Transverse colon (tissue), 4 donors: ENCODE measurements at regions not wholly inside any gene's neighbourhood (a gene's known extent, or its start where the extent isn't known, plus 50 kb on each side); places are given as distances from the start of the nearest gene placed in this dataset.

Experiments
- DNase-seq: peaks from one replicate; pipeline ENCODE4 v3.0.0-alpha.2; 2019
- H3K27ac ChIP-seq, 4 donors: fragments of 200-600 bp; sonication (generic); 2 replicates each; pipeline ENCODE4 v1.5.1; 2016 to 2018; ENCODE audit warnings: inconsistent platforms in 4 of 4
- H3K27me3 ChIP-seq: fragments of 200-600 bp; sonication (generic); 2 replicates; pipeline ENCODE4 v1.5.1; 2017; ENCODE audit warnings: inconsistent platforms
- H3K36me3 ChIP-seq, 4 donors: fragments of 200-600 bp; sonication (generic); 2 replicates each; pipeline ENCODE4 v1.5.1; 2017 to 2019; ENCODE audit warnings: inconsistent platforms in 4 of 4
- H3K4me1 ChIP-seq, 4 donors: fragments of 200-600 bp; sonication (generic); 2 replicates each; pipeline ENCODE4 v1.5.1; 2017 to 2020; ENCODE audit warnings: inconsistent platforms in 4 of 4
- H3K4me3 ChIP-seq, 4 donors: fragments of 200-600 bp; sonication (generic); 1 replicate in 1 of 4; 2 replicates in 3 of 4; pipeline versions ENCODE4 v1.5.1 to v1.6.1; 2017 to 2019; ENCODE audit warnings: inconsistent platforms in 4 of 4
- H3K9me3 ChIP-seq, 2 donors: fragments of 200-600 bp; sonication (generic); 2 replicates each; pipeline ENCODE4 v1.5.1; 2017 to 2019; ENCODE audit warnings: inconsistent platforms in 2 of 2
- EP300 ChIP-seq: sonication (generic); formaldehyde crosslinking; IDR thresholded peaks from one replicate; pipeline ENCODE4 v1.6.1; 2017; ENCODE audit warnings: antibody characterized with exemption, low read depth
- POLR2A ChIP-seq: fragments of 450-650 bp; IDR thresholded peaks from one replicate; pipeline ENCODE4 v1.6.1; 2016; ENCODE audit warnings: antibody characterized with exemption, mild to moderate bottlenecking, moderate library complexity
- POLR2AphosphoS5 ChIP-seq, 3 donors: sonication (generic); formaldehyde crosslinking; IDR thresholded peaks; one replicate each; pipeline ENCODE4 v1.6.1; 2016; ENCODE audit warnings: antibody characterized with exemption in 3 of 3
- WGBS, 2 donors: methylation state at CpG; one replicate each; pipeline ENCODE4 v1.1.5; 2018; ENCODE audit warnings: low coverage in 1 of 2; 5-methylcytosine and 5-hydroxymethylcytosine counted together
- in situ Hi-C, 4 donors: fragments of 200-750 bp; cut with MboI; loops; one replicate each; pipeline versions ENCODE4 v1.15.0 to v1.15.1; 2017; ENCODE audit warnings: low sequenced_read_pairs in 3 of 4, low pct_ligation_motif_present in 1 of 4, low pct_unique_long_range_greater_than_20kb in 1 of 4
- intact Hi-C: fragments of 100-400 bp; cut with DNase I; formaldehyde crosslinking; loops from one replicate; pipeline ENCODE4 v1.15.1; 2023; ENCODE audit warnings: low total_unique reads
- TF ChIP-seq, protein P1 (sequence below), 5 experiments: fragments of 200-600 bp in 3 of 5; fragments of 450-650 bp in 2 of 5; sonication (generic) in 3 of 5; IDR thresholded peaks; 1 replicate in 2 of 5; 2 replicates in 3 of 5; pipeline ENCODE4 v1.5.1; 2016 to 2017; ENCODE audit warnings: antibody characterized with exemption in 5 of 5, inconsistent platforms in 3 of 5, mild to moderate bottlenecking in 2 of 5, moderate library complexity in 1 of 5

DNA sequence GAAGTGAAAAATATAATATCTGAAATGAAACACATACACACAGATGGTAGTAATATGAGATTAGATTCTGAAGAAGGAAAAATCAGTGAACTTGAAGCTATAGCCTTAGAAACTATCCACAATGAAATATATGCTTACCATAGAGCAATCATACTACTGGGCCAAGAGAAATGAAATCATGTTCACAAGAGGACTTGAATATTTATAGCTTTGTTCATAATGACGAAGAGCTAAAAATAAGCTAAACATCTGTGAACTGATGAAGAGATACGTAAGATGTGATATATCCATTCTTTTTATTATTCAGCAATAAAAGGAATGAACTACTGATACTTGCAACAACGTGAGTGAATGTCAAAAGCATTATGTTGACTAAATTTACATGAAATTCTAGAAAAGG lies 92.6 kb upstream of the ALDH1B1 start:
- TF ChIP-seq POLR2A: no peak
- H3K9me3 ChIP-seq: no peaks in the 10 kb centered on the region
- in situ Hi-C loops: no loop called here
- no peak overlapping the region for H3K27ac ChIP-seq
- intact Hi-C loops: no loop called here
- H3K4me3 ChIP-seq: no peak overlapping the region
- 44 to 67% methylated on average over 3 of the region's 3 CpGs for WGBS, 2 donors
- H3K36me3 ChIP-seq: no peaks in the 10 kb centered on the region
- H3K4me1 ChIP-seq: no peaks in the 10 kb centered on the region
- no peaks in the 10 kb centered on the region for H3K27me3 ChIP-seq
- no peak for DNase-seq

DNA sequence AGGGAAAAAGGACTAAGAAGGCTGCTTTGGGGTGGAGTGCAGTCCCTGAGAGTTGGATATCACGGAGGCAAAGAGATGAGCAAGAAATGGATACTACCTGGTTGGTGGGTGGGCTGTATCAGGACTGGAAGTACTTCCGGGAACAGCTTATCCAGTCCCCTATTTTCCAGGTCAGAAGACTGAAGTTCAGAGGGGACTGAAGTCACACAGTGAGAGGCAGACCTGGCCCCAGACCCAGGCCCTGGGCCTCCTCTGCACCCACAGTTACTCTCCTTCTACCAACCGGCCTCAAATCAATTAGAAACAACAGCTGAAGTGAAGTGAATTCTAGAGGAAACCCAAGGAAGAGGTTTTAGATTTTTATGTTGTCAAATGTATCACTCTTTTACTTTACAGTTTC lies 93.6 kb upstream of the ALDH1B1 start:
- 73 to 87% methylated on average over 3 of the region's 3 CpGs for WGBS, 2 donors
- H3K4me3 ChIP-seq: no peak overlapping the region
- H3K27me3 ChIP-seq: no peaks in the 10 kb centered on the region
- TF ChIP-seq EP300 (no peak), POLR2AphosphoS5 (IDR thresholded peaks at IDR 0.05) (no peak), POLR2A (no peak)
- TF ChIP-seq, protein P1, sequence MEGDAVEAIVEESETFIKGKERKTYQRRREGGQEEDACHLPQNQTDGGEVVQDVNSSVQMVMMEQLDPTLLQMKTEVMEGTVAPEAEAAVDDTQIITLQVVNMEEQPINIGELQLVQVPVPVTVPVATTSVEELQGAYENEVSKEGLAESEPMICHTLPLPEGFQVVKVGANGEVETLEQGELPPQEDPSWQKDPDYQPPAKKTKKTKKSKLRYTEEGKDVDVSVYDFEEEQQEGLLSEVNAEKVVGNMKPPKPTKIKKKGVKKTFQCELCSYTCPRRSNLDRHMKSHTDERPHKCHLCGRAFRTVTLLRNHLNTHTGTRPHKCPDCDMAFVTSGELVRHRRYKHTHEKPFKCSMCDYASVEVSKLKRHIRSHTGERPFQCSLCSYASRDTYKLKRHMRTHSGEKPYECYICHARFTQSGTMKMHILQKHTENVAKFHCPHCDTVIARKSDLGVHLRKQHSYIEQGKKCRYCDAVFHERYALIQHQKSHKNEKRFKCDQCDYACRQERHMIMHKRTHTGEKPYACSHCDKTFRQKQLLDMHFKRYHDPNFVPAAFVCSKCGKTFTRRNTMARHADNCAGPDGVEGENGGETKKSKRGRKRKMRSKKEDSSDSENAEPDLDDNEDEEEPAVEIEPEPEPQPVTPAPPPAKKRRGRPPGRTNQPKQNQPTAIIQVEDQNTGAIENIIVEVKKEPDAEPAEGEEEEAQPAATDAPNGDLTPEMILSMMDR (IDR thresholded peaks at IDR 0.05): no peak
- H3K9me3 ChIP-seq: no peaks in the 10 kb centered on the region
- no peak for DNase-seq
- in situ Hi-C loops (no loop called here), intact Hi-C loops (no loop called here)
- no peaks in the 10 kb centered on the region for H3K36me3 ChIP-seq
- H3K4me1 ChIP-seq: peaks cover 0 to 2% (median 0%) of the 10 kb centered on the region in 4 donors
- H3K27ac ChIP-seq: no peak overlapping the region

DNA sequence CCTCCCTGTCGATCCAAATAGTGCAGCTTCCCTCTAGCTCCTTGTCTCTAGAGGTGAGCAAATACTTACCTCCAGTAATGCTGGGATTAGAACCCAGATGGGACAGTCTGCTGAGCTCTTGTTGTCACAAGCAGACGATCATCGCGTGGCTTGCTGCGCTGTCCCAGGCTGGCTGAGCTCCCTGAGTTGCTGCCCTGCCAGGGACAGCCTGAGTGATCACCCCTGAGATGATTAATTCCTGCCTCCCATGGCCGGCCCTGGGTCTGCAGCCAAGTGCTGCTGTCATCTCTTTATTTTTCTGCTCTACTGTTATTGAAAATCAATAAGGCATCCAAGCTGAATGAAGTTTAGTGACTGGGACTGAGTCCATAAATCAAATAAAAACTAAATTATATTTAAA lies 94.0 kb upstream of the ALDH1B1 start:
- in situ Hi-C loops (no loop called here), intact Hi-C loops (no loop called here)
- Histone ChIP-seq H3K27me3 (no peaks in the 10 kb centered on the region), H3K27ac (no peak overlapping the region), H3K9me3 (no peaks in the 10 kb centered on the region), H3K36me3 (no peaks in the 10 kb centered on the region), H3K4me3 (no peak overlapping the region), H3K4me1 (peaks cover 0 to 2% (median 0%) of the 10 kb centered on the region in 4 donors)
- no peak for DNase-seq
- TF ChIP-seq POLR2AphosphoS5 (IDR thresholded peaks at IDR 0.05) (no peak), EP300 (no peak), POLR2A (no peak)
- TF ChIP-seq, protein P1 (IDR thresholded peaks at IDR 0.05): no peak
- 60 to 86% methylated on average over 1 to 6 of the region's 6 CpGs for WGBS, 2 donors

DNA sequence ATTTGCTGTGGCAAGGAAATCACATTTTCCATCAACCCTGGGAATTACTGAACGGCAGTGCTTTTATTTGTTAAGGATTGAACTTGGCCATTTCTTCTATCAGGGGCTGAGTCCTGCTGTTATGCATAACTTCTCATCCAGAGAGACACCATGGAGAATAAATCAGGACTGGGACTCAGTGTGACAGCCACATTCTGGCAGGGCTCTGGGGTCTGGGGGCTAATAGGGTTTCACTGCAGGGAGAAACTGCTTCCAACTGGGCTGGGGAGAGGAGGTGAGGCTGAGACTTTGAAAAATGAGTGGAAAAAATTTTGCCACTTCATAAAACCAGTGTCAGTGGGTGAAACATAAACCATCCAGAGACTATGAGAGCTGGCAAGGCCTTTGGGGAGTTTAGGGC lies 95.7 kb upstream of the ALDH1B1 start:
- TF ChIP-seq, protein P1 (IDR thresholded peaks at IDR 0.05): no peak
- TF ChIP-seq POLR2A: no peak
- TF ChIP-seq POLR2AphosphoS5 (IDR thresholded peaks at IDR 0.05): no peak
- TF ChIP-seq EP300: no peak
- no peak for DNase-seq
- H3K27ac ChIP-seq: no peak overlapping the region
- H3K27me3 ChIP-seq: no peaks in the 10 kb centered on the region
- in situ Hi-C loops (no loop called here), intact Hi-C loops (no loop called here)
- no peak overlapping the region for H3K4me3 ChIP-seq
- no peaks in the 10 kb centered on the region for H3K36me3 ChIP-seq
- H3K9me3 ChIP-seq: no peaks in the 10 kb centered on the region
- WGBS, 2 donors: 67 to 86% methylated on average over 1 of the region's 1 CpG
- H3K4me1 ChIP-seq: peaks cover 0 to 2% (median 0%) of the 10 kb centered on the region in 4 donors

DNA sequence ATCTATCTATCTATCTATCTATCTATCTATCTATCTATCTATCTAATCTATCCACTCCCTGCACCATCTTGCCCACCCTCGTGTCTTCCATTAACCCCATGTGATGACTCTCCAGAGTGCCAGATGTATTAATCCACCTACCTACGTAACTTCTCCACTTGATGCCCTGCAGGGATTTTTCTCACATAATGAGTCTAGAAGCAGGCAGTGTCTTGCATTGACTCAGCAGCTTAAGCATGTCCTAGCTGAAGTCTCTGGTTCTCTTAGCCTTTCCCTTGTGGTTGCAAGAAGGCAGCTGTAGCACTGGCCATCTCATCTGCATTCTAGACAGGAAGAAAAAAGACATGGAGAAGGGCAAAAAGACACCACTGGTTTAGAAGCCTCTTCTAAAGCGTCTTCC lies 96.7 kb upstream of the ALDH1B1 start:
- no peak for DNase-seq
- no peak overlapping the region for H3K27ac ChIP-seq
- H3K4me1 ChIP-seq: peaks cover 0 to 2% (median 0%) of the 10 kb centered on the region in 4 donors
- in situ Hi-C loops: no loop called here
- no peaks in the 10 kb centered on the region for H3K27me3 ChIP-seq
- no peaks in the 10 kb centered on the region for H3K36me3 ChIP-seq
- intact Hi-C loops: no loop called here
- H3K4me3 ChIP-seq: no peak overlapping the region
- H3K9me3 ChIP-seq: no peaks in the 10 kb centered on the region
- TF ChIP-seq, protein P1 (IDR thresholded peaks at IDR 0.05): no peak
- TF ChIP-seq POLR2A (no peak), POLR2AphosphoS5 (IDR thresholded peaks at IDR 0.05) (no peak), EP300 (no peak)
- WGBS, 2 donors: 86 to 100% methylated on average over 1 to 3 of the region's 3 CpGs
